HEK293 (cell line): ENCODE measurements at regions not wholly inside any gene's neighbourhood (a gene's known extent, or its start where the extent isn't known, plus 50 kb on each side); places are given as distances from the start of the nearest gene placed in this dataset.

ENCODE experiments used
- CTCF ChIA-PET: fragments of 350-600 bp; formaldehyde crosslinking; extraction: SDS; loops from one replicate; lab custom pipeline; 2021; ENCODE audit warnings: antibody characterized with exemption; lab: Yijun Ruan, JAX
- POLR2A ChIA-PET: fragments of 300-600 bp; formaldehyde crosslinking; extraction: SDS; loops from one replicate; lab custom pipeline; 2020; ENCODE audit warnings: antibody characterized with exemption, inconsistent platforms; lab: Yijun Ruan, JAX
- H3K27ac ChIP-seq: fragments of 200-500 bp; sonication (Bioruptor generic); 2 replicates; pipeline ENCODE4 v1.5.1; 2014; ENCODE audit warnings: low read depth, low read length, control low read depth, inconsistent platforms; ENCODE audit errors: extremely low read depth
- H3K36me3 ChIP-seq, 2 experiments: fragments of 200-500 bp in 1 of 2; sonication (Bioruptor generic) in 1 of 2; 1 replicate in 1 of 2; 2 replicates in 1 of 2; pipeline ENCODE4 v1.5.1; 2014 to 2017; ENCODE audit warnings: inconsistent platforms in 2 of 2, low read length in 2 of 2; ENCODE audit not compliant: control insufficient read depth in 2 of 2, insufficient read depth in 1 of 2
- H3K4me1 ChIP-seq: fragments of 200-500 bp; sonication (Bioruptor generic); 2 replicates; pipeline ENCODE4 v1.5.1; 2014; ENCODE audit warnings: mild to moderate bottlenecking, low read length, inconsistent platforms; ENCODE audit not compliant: control insufficient read depth, insufficient read depth
- H3K4me3 ChIP-seq: 2 replicates; pipeline ENCODE4 v1.5.1; 2011; ENCODE audit warnings: low read depth, mild to moderate bottlenecking, control low read depth, low read length, moderate library complexity
- H3K9me3 ChIP-seq: fragments of 200-500 bp; sonication (Bioruptor generic); 2 replicates; pipeline ENCODE4 v1.5.1; 2014; ENCODE audit warnings: low read depth, low read length, inconsistent platforms; ENCODE audit not compliant: control insufficient read depth, insufficient read depth
- AEBP2 ChIP-seq: fragments of 450-650 bp; formaldehyde crosslinking; IDR thresholded peaks from 2 replicates; pipeline ENCODE4 v1.5.1; 2016; ENCODE audit warnings: missing biosample characterization, missing genetic modification characterization, borderline replicate concordance
- OVOL3 ChIP-seq: fragments of 450-650 bp; formaldehyde crosslinking; IDR thresholded peaks from 2 replicates; pipeline ENCODE4 v1.5.1; 2016; ENCODE audit warnings: missing biosample characterization, missing genetic modification characterization
- PATZ1 ChIP-seq: fragments of 450-650 bp; formaldehyde crosslinking; IDR thresholded peaks from 2 replicates; pipeline ENCODE4 v1.5.1; 2016; ENCODE audit warnings: missing biosample characterization, missing genetic modification characterization
- SETDB1 ChIP-seq: IDR thresholded peaks from one replicate; pipeline ENCODE4 v1.6.1; 2017; ENCODE audit warnings: mild to moderate bottlenecking, low read length, moderate library complexity, mixed read lengths; ENCODE audit not compliant: insufficient read length
- SP3 ChIP-seq: fragments of 450-650 bp; formaldehyde crosslinking; IDR thresholded peaks from 2 replicates; pipeline ENCODE4 v1.5.1; 2016; ENCODE audit warnings: missing biosample characterization, missing genetic modification characterization
- TRIM28 ChIP-seq: IDR thresholded peaks from 2 replicates; pipeline ENCODE4 v1.6.1; 2011; ENCODE audit warnings: low read length, control low read depth, borderline replicate concordance
- TSHZ1 ChIP-seq: fragments of 450-650 bp; formaldehyde crosslinking; IDR thresholded peaks from 2 replicates; pipeline ENCODE4 v1.5.1; 2016; ENCODE audit warnings: missing biosample characterization, missing genetic modification characterization, borderline replicate concordance
- YY2 ChIP-seq: fragments of 450-650 bp; formaldehyde crosslinking; IDR thresholded peaks from 2 replicates; pipeline ENCODE4 v1.5.1; 2016; ENCODE audit warnings: missing biosample characterization, missing genetic modification characterization
- ZBTB20 ChIP-seq: fragments of 450-650 bp; formaldehyde crosslinking; IDR thresholded peaks from 2 replicates; pipeline ENCODE4 v1.5.1; 2016; ENCODE audit warnings: missing biosample characterization, missing genetic modification characterization
- ZBTB21 ChIP-seq: fragments of 450-650 bp; formaldehyde crosslinking; IDR thresholded peaks from 2 replicates; pipeline ENCODE4 v1.5.1; 2017; ENCODE audit warnings: missing biosample characterization, missing genetic modification characterization
- ZNF146 ChIP-seq: fragments of 450-650 bp; formaldehyde crosslinking; IDR thresholded peaks from 2 replicates; pipeline ENCODE4 v1.5.1; 2016; ENCODE audit warnings: missing biosample characterization, missing genetic modification characterization
- ZNF521 ChIP-seq: fragments of 450-650 bp; formaldehyde crosslinking; IDR thresholded peaks from 2 replicates; pipeline ENCODE4 v1.5.1; 2017; ENCODE audit warnings: missing biosample characterization, mild to moderate bottlenecking, missing genetic modification characterization
- ZNF529 ChIP-seq: fragments of 450-650 bp; formaldehyde crosslinking; IDR thresholded peaks from 2 replicates; pipeline ENCODE4 v1.5.1; 2017; ENCODE audit warnings: missing genetic modification characterization, missing biosample characterization; ENCODE audit not compliant: insufficient replicate concordance
- ZNF623 ChIP-seq: fragments of 450-650 bp; formaldehyde crosslinking; IDR thresholded peaks from 2 replicates; pipeline ENCODE4 v1.5.1; 2016; ENCODE audit warnings: missing biosample characterization, missing genetic modification characterization
- ZNF624 ChIP-seq: fragments of 450-650 bp; formaldehyde crosslinking; IDR thresholded peaks from 2 replicates; pipeline ENCODE4 v1.5.1; 2017; ENCODE audit warnings: missing biosample characterization, missing genetic modification characterization
- ZNF664 ChIP-seq: fragments of 450-650 bp; formaldehyde crosslinking; IDR thresholded peaks from 2 replicates; pipeline ENCODE4 v1.5.1; 2016; ENCODE audit warnings: missing biosample characterization, missing genetic modification characterization
- ZNF777 ChIP-seq: fragments of 450-650 bp; formaldehyde crosslinking; IDR thresholded peaks from 2 replicates; pipeline ENCODE4 v1.5.1; 2017; ENCODE audit warnings: missing biosample characterization, missing genetic modification characterization, borderline replicate concordance
- ZNF791 ChIP-seq: fragments of 450-650 bp; formaldehyde crosslinking; IDR thresholded peaks from 2 replicates; pipeline ENCODE4 v1.5.1; 2016; ENCODE audit warnings: missing biosample characterization, missing genetic modification characterization
- TF ChIP-seq, protein P1 (sequence below): fragments of 450-650 bp; formaldehyde crosslinking; IDR thresholded peaks from 2 replicates; pipeline ENCODE4 v1.5.1; 2016; ENCODE audit warnings: missing biosample characterization, missing genetic modification characterization
- TF ChIP-seq, protein P2 (sequence below): fragments of 450-650 bp; formaldehyde crosslinking; IDR thresholded peaks from 2 replicates; pipeline ENCODE4 v1.5.1; 2016; ENCODE audit warnings: missing biosample characterization, missing genetic modification characterization

GRCh38 chrX:124818033-124818432 lies 471.7 kb downstream of the SH2D1A start (continued):
- TF ChIP-seq PATZ1 (tag by site-specific recombination), result no peak
- no peak for TF ChIP-seq ZNF624 (tag by site-specific recombination)
- no peak for TF ChIP-seq SETDB1
- TF ChIP-seq ZNF777 (tag by site-specific recombination), result no peak
- no peak for TF ChIP-seq YY2
- TF ChIP-seq TSHZ1 (tag by site-specific recombination), result no peak
- no peak for TF ChIP-seq OVOL3 (tag by site-specific recombination)
- no peak for TF ChIP-seq ZNF623 (tag by site-specific recombination)
- TF ChIP-seq, protein P1, sequence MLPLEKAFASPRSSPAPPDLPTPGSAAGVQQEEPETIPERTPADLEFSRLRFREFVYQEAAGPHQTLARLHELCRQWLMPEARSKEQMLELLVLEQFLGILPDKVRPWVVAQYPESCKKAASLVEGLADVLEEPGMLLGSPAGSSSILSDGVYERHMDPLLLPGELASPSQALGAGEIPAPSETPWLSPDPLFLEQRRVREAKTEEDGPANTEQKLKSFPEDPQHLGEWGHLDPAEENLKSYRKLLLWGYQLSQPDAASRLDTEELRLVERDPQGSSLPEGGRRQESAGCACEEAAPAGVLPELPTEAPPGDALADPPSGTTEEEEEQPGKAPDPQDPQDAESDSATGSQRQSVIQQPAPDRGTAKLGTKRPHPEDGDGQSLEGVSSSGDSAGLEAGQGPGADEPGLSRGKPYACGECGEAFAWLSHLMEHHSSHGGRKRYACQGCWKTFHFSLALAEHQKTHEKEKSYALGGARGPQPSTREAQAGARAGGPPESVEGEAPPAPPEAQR (tag by site-specific recombination), result no peak

DNA sequence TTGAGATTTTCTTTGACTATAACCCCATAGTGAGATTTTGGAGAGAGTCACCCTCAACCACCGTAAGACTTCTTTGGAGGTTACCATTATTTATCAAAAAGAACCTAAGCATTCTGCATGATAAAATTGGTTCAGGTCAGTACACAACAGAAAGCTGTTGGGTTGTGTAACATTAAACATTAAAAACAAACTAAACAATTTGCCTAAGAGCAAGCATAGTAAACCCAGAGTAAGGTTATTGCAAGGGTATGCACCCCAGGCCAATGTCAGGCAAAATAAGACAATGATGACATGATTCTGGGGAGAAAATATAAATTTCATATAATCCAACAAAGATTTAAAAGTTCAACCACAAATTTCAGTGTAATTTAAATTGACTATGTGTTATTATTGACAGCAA lies 472.4 kb downstream of the SH2D1A start:
- ChIA-PET POLR2A (no interaction called here), CTCF (no interaction called here)
- Histone ChIP-seq H3K36me3 (no peaks in the 10 kb centered on the region), H3K4me3 (no peak overlapping the region), H3K4me1 (no peaks in the 10 kb centered on the region), H3K27ac (no peak overlapping the region), H3K9me3 (no peaks in the 10 kb centered on the region)
- no peak for TF ChIP-seq ZBTB21 (tag by site-specific recombination)
- no peak for TF ChIP-seq ZNF146 (tag by site-specific recombination)
- TF ChIP-seq ZNF521 (tag by site-specific recombination), result no peak

- H3K4me1 ChIP-seq, result no peaks in the 10 kb centered on the region
- H3K27ac ChIP-seq, result no peak overlapping the region
- ChIA-PET CTCF (no interaction called here), POLR2A (no interaction called here)
- H3K36me3 ChIP-seq, result no peaks in the 10 kb centered on the region
- no peaks in the 10 kb centered on the region for H3K9me3 ChIP-seq
- no peak overlapping the region for H3K4me3 ChIP-seq
- TF ChIP-seq ZBTB20 (tag by site-specific recombination) (no peak), TRIM28 (no peak), SP3 (tag by site-specific recombination) (no peak), AEBP2 (tag by site-specific recombination) (no peak), ZNF664 (tag by site-specific recombination) (no peak), ZNF529 (tag by site-specific recombination) (no peak), ZNF791 (tag by site-specific recombination) (no peak)
- TF ChIP-seq, protein P2, sequence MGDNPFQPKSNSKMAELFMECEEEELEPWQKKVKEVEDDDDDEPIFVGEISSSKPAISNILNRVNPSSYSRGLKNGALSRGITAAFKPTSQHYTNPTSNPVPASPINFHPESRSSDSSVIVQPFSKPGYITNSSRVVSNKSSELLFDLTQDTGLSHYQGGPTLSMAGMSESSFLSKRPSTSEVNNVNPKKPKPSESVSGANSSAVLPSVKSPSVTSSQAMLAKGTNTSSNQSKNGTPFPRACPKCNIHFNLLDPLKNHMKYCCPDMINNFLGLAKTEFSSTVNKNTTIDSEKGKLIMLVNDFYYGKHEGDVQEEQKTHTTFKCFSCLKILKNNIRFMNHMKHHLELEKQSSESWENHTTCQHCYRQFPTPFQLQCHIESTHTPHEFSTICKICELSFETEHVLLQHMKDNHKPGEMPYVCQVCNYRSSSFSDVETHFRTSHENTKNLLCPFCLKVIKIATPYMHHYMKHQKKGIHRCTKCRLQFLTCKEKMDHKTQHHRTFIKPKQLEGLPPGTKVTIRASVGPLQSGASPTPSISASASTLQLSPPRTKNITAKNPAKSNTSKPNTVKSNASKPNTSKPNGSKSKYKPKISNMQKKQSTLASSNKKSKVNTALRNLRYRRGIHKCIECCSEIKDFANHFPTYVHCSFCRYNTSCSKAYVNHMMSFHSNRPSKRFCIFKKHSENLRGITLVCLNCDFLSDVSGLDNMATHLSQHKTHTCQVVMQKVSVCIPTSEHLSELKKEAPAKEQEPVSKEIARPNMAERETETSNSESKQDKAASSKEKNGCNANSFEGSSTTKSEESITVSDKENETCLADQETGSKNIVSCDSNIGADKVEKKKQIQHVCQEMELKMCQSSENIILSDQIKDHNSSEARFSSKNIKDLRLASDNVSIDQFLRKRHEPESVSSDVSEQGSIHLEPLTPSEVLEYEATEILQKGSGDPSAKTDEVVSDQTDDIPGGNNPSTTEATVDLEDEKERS, result no peak
Measured at GRCh38 chrX:124820738-124821137, 474.4 kb downstream of the SH2D1A start.
